ENCODE measurements at regions not wholly inside any gene's neighbourhood (a gene's known extent, or its start where the extent isn't known, plus 50 kb on each side); places are given as distances from the start of the nearest gene placed in this dataset.

- Mint-ChIP-seq H3K27me3 (ENCODE audit: low read depth) (no peaks in the 10 kb centered on the region), H3K27ac (peak overlapping the region in 1 of 3 experiments; percentile 40), H3K36me3 (ENCODE audit: low read depth) (no peaks in the 10 kb centered on the region), H3K4me3 (no peak overlapping the region), H3K9me3 (no peaks in the 10 kb centered on the region), H3K4me1 (peaks cover 33% of the 10 kb centered on the region)
- TF ChIP-seq, protein P1, sequence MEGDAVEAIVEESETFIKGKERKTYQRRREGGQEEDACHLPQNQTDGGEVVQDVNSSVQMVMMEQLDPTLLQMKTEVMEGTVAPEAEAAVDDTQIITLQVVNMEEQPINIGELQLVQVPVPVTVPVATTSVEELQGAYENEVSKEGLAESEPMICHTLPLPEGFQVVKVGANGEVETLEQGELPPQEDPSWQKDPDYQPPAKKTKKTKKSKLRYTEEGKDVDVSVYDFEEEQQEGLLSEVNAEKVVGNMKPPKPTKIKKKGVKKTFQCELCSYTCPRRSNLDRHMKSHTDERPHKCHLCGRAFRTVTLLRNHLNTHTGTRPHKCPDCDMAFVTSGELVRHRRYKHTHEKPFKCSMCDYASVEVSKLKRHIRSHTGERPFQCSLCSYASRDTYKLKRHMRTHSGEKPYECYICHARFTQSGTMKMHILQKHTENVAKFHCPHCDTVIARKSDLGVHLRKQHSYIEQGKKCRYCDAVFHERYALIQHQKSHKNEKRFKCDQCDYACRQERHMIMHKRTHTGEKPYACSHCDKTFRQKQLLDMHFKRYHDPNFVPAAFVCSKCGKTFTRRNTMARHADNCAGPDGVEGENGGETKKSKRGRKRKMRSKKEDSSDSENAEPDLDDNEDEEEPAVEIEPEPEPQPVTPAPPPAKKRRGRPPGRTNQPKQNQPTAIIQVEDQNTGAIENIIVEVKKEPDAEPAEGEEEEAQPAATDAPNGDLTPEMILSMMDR (IDR thresholded peaks at IDR 0.05; ENCODE audit: unreplicated experiment in 3 of 3): no peak
Measured at GRCh38 chr1:67482733-67483482, 52.7 kb upstream of the SERBP1 start.

DNA sequence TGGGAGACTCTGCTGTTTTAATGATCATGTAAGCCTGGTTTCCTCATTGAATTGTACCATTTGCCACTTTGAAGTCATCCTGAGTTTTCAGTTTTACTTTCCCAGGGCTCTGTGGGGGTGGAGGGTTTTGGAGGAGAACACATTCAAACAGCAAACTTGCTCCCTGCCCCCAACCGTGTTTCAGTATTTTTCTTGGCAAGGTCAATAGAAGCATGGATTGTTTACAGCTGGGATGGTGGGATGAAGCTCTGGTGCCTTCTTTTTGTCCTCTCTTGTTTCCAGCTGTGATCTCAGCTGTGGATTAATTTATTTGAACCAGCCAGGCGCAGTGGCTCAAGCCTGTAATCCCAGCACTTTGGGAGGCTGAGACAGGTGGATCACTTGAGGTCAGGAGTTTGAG is 54.3 kb upstream of the SERBP1 start:
- Mint-ChIP-seq H3K4me1 (peaks cover 22% of the 10 kb centered on the region), H3K27ac (peak overlapping the region; percentile 25 to 82 (median 74)), H3K36me3 (ENCODE audit: low read depth) (no peaks in the 10 kb centered on the region), H3K27me3 (ENCODE audit: low read depth) (no peaks in the 10 kb centered on the region), H3K9me3 (no peaks in the 10 kb centered on the region), H3K4me3 (no peak overlapping the region)
- TF ChIP-seq, protein P1 (IDR thresholded peaks at IDR 0.05; ENCODE audit: unreplicated experiment in 3 of 3): no peak

DNA sequence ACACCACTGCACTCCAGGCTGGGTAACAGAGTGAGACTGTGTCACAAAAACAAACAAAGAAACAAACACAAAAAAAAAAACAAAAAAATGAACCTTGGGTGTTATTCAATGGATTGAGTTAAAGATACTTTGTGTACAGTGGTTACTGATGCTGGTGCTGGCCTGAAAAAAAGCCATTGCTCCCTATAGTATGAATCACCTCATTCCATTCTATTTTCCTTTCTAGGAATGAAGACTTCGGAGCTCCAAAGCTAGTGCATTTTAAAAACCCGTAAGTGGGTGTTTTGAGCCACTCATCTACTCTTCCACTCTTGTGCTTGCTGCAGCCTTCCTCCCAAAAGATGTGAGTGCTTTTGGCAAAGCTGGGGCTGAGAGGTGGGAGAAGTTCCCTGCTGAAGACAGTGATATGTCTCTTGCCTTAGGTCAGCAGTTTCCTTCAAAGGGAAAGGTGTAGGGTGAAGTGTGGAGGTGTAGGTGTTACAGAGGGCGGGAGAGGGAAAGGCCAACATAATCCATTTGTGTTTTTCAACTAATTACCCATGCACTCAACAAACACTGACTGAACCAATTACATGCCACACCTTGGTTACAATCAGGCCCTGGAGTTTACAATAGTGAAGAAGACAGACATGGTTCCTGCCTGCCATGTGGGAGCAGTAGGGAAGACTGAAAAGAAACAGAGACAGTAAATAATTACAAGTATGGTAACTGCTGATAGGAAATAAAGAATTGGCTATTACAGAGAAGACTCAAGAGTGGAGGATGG is 55.0 kb upstream of the SERBP1 start:
- no peak overlapping the region for H3K4me3 Mint-ChIP-seq
- TF ChIP-seq, protein P1 (IDR thresholded peaks at IDR 0.05; ENCODE audit: unreplicated experiment in 3 of 3): no peak
- peaks cover 19% of the 10 kb centered on the region for H3K4me1 Mint-ChIP-seq
- no peaks in the 10 kb centered on the region for H3K27me3 Mint-ChIP-seq (ENCODE audit: low read depth)
- H3K9me3 Mint-ChIP-seq: no peaks in the 10 kb centered on the region
- no peaks in the 10 kb centered on the region for H3K36me3 Mint-ChIP-seq (ENCODE audit: low read depth)
- H3K27ac Mint-ChIP-seq: peak overlapping the region in 2 of 3 experiments; percentile 2 to 82

DNA sequence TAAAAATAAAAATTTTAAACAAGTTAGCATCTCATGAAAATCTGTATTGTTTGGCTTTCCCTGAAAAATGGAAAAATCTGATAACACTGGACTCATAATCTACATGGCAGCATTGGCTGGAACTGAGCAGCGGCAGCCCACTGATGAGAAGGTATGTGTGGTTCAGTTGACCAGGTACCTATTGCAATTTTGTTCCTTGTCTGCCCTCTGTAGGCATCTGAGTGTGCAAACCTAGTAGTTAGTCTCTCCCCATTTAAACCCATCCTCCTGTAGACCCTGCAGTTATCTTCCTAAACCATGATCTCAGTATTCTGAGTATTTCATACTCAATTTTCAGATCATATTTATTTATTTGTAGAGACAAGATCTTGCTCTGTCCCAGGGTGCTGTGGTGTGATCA is 59.4 kb upstream of the SERBP1 start:
- peaks cover 11% of the 10 kb centered on the region for H3K4me1 Mint-ChIP-seq
- peaks cover 4% of the 10 kb centered on the region for H3K27me3 Mint-ChIP-seq (ENCODE audit: low read depth)
- H3K36me3 Mint-ChIP-seq (ENCODE audit: low read depth): no peaks in the 10 kb centered on the region
- TF ChIP-seq, protein P1 (IDR thresholded peaks at IDR 0.05; ENCODE audit: unreplicated experiment in 3 of 3): peak; percentile 27 to 45 (median 37)
- H3K27ac Mint-ChIP-seq: no peak overlapping the region
- H3K9me3 Mint-ChIP-seq: no peaks in the 10 kb centered on the region
- no peak overlapping the region for H3K4me3 Mint-ChIP-seq

GRCh38 chr1:67491280-67491679 is 61.1 kb upstream of the SERBP1 start:
- no peak overlapping the region for H3K27ac Mint-ChIP-seq
- no peak overlapping the region for H3K4me3 Mint-ChIP-seq
- H3K27me3 Mint-ChIP-seq (ENCODE audit: low read depth): peaks cover 4% of the 10 kb centered on the region
- no peaks in the 10 kb centered on the region for H3K9me3 Mint-ChIP-seq
- H3K4me1 Mint-ChIP-seq: no peaks in the 10 kb centered on the region
- no peaks in the 10 kb centered on the region for H3K36me3 Mint-ChIP-seq (ENCODE audit: low read depth)
- TF ChIP-seq, protein P1 (IDR thresholded peaks at IDR 0.05; ENCODE audit: unreplicated experiment in 3 of 3): no peak
